SK-N-MC (cell line): ENCODE measurements at regions not wholly inside any gene's neighbourhood (a gene's known extent, or its start where the extent isn't known, plus 50 kb on each side); places are given as distances from the start of the nearest gene placed in this dataset.

ENCODE experiments used
- DNase-seq: peaks from one replicate; pipeline ENCODE4 v3.0.0-alpha.2; 2011; ENCODE audit warnings: low read depth, low spot score
- H3K27ac ChIP-seq: fragments of 200-600 bp; sonication (generic); 2 replicates; pipeline ENCODE4 v1.5.1; 2016; ENCODE audit warnings: mixed run types
- H3K36me3 ChIP-seq: fragments of 200-600 bp; sonication (generic); 2 replicates; pipeline ENCODE4 v1.6.1; 2017; ENCODE audit warnings: antibody characterized with exemption, low read length, mixed read lengths; ENCODE audit not compliant: insufficient read depth
- H3K4me3 ChIP-seq: fragments of 200-600 bp; sonication (generic); 2 replicates; pipeline ENCODE4 v1.5.1; 2016
- H3K9ac ChIP-seq: fragments of 200-600 bp; sonication (generic); 2 replicates; pipeline ENCODE4 v1.8.0; 2017; ENCODE audit warnings: mixed run types, mixed read lengths; ENCODE audit not compliant: insufficient read length
- H3K9me3 ChIP-seq: fragments of 200-600 bp; sonication (generic); 2 replicates; pipeline ENCODE4 v1.6.1; 2017; ENCODE audit warnings: low read depth, mild to moderate bottlenecking, antibody characterized with exemption, low read length, moderate library complexity, mixed read lengths
- EZH2 ChIP-seq: fragments of 200-600 bp; sonication (generic); IDR thresholded peaks from one replicate; pipeline ENCODE4 v1.6.1; 2017; ENCODE audit warnings: antibody characterized with exemption
- FOXP2 ChIP-seq: optimal IDR thresholded peaks from 2 replicates; pipeline ENCODE3; 2011; ENCODE audit warnings: mild to moderate bottlenecking, moderate library complexity; ENCODE audit not compliant: insufficient read depth; ENCODE audit errors: extremely low read length, control extremely low read depth
- POLR2AphosphoS5 ChIP-seq: IDR thresholded peaks from 2 replicates; pipeline ENCODE4 v1.6.1; 2012; ENCODE audit warnings: mild to moderate bottlenecking, low read depth, low read length, borderline replicate concordance

- no peak for TF ChIP-seq POLR2AphosphoS5
- no peak for TF ChIP-seq FOXP2
- TF ChIP-seq EZH2, result no peak
These were observed 354.3 kb downstream of the MIAT start for GRCh38 chr22:27011717-27012116.

DNA sequence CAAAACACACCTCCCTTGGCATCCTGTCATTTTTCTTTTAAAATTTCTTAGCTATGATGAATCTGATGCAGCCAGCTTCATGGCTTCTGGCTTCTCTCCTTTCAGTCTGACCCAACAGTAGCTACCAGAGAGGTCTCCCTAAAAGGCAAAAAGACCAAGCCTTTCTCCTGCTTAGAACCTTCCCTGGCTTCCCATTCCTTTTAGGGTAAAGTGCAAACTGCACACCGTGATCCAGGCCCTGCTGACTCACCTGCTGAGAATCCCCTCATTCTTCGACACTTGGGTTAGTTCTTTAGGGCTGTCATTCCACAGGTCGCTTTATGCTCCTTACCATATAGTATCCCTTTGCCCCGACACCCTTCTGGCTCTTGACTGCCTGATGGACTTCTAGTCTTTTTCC is 362.4 kb downstream of the MIAT start:
- Histone ChIP-seq H3K36me3 (no peaks in the 10 kb centered on the region), H3K27ac (no peak overlapping the region), H3K9ac (no peak overlapping the region), H3K4me3 (no peak overlapping the region), H3K9me3 (no peaks in the 10 kb centered on the region)
- TF ChIP-seq POLR2AphosphoS5 (no peak), EZH2 (no peak), FOXP2 (no peak)
- no peak for DNase-seq

More at GRCh38 chr22:27011717-27012116, 354.3 kb downstream of the MIAT start:
- H3K9me3 ChIP-seq, result no peaks in the 10 kb centered on the region
- H3K36me3 ChIP-seq, result no peaks in the 10 kb centered on the region
- no peak for DNase-seq
- H3K4me3 ChIP-seq, result no peak overlapping the region
- H3K27ac ChIP-seq, result no peak overlapping the region
- no peak overlapping the region for H3K9ac ChIP-seq

- no peak for DNase-seq
- no peak for TF ChIP-seq POLR2AphosphoS5
- TF ChIP-seq FOXP2, result no peak
- no peak for TF ChIP-seq EZH2
- no peak overlapping the region for H3K4me3 ChIP-seq
- H3K9me3 ChIP-seq, result no peaks in the 10 kb centered on the region
- no peaks in the 10 kb centered on the region for H3K36me3 ChIP-seq
- no peak overlapping the region for H3K9ac ChIP-seq
- no peak overlapping the region for H3K27ac ChIP-seq
These were observed 365.0 kb downstream of the MIAT start for GRCh38 chr22:27022274-27022895.

DNA sequence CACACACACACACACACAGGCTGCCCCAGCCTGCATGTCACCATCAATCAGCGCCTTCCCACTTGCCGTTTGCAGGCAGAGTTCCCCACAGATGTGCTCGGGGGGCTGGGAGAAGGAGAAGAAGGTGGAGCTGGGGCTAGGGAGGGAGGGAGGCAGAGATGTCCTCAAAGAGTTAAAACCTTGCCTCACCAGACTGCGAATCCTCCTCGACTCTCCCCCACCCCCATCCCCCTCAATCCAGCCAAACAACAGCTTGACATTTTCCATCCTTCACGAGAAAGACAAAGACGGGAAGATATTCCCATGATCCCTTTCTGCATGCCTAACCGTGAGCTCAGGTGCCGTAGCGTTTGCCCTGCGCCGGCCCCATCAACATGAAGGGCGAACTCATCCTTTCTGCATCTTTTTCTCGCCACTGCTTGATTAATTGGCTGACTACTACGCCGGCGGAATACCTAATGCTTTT is 365.5 kb downstream of the MIAT start:
- DNase-seq, result no peak
- H3K36me3 ChIP-seq, result no peaks in the 10 kb centered on the region
- no peaks in the 10 kb centered on the region for H3K9me3 ChIP-seq
- TF ChIP-seq EZH2, result no peak
- TF ChIP-seq POLR2AphosphoS5, result no peak
- TF ChIP-seq FOXP2, result no peak
- H3K27ac ChIP-seq, result no peak overlapping the region
- H3K9ac ChIP-seq, result no peak overlapping the region
- no peak overlapping the region for H3K4me3 ChIP-seq

DNA sequence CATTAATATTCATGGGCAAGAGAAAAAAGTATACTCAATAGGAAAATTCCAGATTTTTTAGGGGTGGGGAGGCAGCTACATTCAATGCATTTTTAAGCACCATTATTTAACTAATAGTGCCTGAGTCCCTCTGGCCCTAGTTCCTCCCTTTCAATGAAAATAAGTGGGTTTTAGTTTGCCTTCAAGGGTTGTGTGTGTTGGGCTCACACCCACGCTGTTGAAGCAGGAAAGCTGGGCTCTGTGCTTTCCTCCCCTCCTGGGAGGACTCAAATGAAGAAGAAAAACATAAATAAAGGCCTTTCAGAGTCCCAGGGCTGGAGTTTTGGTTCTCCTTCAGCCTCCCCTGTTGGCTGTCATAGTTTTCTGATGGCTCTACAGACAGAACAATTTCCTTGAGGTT is 366.2 kb downstream of the MIAT start:
- Histone ChIP-seq H3K9ac (no peak overlapping the region), H3K36me3 (no peaks in the 10 kb centered on the region), H3K4me3 (no peak overlapping the region), H3K9me3 (no peaks in the 10 kb centered on the region), H3K27ac (no peak overlapping the region; the same call in 1 of the 2 replicates)
- TF ChIP-seq EZH2 (no peak), POLR2AphosphoS5 (no peak), FOXP2 (no peak)
- no peak for DNase-seq

- H3K4me3 ChIP-seq, result no peak overlapping the region
- no peak for TF ChIP-seq POLR2AphosphoS5
- TF ChIP-seq EZH2, result no peak
- TF ChIP-seq FOXP2, result no peak
- DNase-seq, result no peak
These were observed 367.6 kb downstream of the MIAT start for GRCh38 chr22:27024982-27025381.

DNA sequence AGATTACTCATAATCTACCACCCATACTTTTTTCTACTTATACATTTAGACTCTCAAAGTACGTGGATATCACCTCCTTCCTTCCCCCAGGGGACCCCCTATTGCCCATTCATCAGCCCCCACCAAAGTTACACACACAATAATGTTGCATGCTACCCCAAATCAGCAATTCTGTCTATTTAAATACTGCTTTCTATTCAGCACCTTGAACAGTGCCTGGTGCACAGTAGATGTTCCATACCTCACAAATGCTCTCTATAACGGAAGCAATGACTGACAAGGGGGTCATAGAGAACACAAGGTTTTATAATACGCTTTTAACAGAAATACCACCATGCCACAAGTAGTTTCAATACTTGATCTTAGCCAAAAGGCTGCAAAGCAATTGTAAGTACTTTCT is 370.7 kb downstream of the MIAT start:
- no peak for DNase-seq
- H3K4me3 ChIP-seq, result no peak overlapping the region
- no peak for TF ChIP-seq FOXP2
- no peak for TF ChIP-seq POLR2AphosphoS5
- no peak for TF ChIP-seq EZH2
- H3K9me3 ChIP-seq, result no peaks in the 10 kb centered on the region
- H3K27ac ChIP-seq, result no peak overlapping the region
- H3K9ac ChIP-seq, result no peak overlapping the region
- H3K36me3 ChIP-seq, result no peaks in the 10 kb centered on the region

More at GRCh38 chr22:27024982-27025381, 367.6 kb downstream of the MIAT start:
- H3K9me3 ChIP-seq, result no peaks in the 10 kb centered on the region
- H3K9ac ChIP-seq, result no peak overlapping the region
- H3K27ac ChIP-seq, result no peak overlapping the region
- no peaks in the 10 kb centered on the region for H3K36me3 ChIP-seq

DNA sequence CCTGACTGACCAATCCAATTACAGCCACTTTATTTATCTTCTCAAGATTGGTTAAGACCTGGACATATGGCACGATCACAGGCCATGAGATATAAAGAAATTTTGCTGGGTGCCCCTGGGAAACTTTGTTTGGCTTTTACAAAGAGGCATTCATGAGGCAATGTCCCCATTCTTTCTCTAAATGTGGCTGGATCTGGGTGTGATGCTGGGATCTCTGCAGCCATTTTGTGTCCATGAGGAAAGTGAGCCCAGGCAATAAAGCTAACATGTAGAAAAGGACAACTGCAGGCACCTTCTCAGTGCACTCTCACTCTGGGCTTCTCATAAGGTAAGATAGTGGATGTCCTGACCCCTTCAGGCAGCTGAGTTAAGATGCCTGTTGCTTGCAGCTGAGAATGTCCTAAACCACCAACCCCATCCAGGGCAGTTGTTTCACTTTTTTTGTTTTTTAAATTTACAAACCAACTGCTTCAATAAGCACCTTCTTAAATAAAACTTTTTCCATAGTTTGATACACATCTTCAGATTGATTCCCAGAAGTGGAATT is 372.3 kb downstream of the MIAT start:
- no peaks in the 10 kb centered on the region for H3K9me3 ChIP-seq
- TF ChIP-seq EZH2 (no peak), FOXP2 (no peak), POLR2AphosphoS5 (no peak)
- no peak overlapping the region for H3K27ac ChIP-seq
- no peak for DNase-seq
- no peaks in the 10 kb centered on the region for H3K36me3 ChIP-seq
- no peak overlapping the region for H3K9ac ChIP-seq
- no peak overlapping the region for H3K4me3 ChIP-seq
